GM21381 (cell line): ENCODE measurements at regions not wholly inside any gene's neighbourhood (a gene's known extent, or its start where the extent isn't known, plus 50 kb on each side); places are given as distances from the start of the nearest gene placed in this dataset.

Source experiments
- ATAC-seq: cut with Tn5 transposase; IDR thresholded peaks from one replicate; pipeline ENCODE4 v1.9.1; 2021; ENCODE audit warnings: mild to moderate bottlenecking, moderate library complexity; ENCODE audit not compliant: unreplicated experiment

GRCh38 chr2:234680688-234681619, 184.1 kb upstream of the ARL4C start:
- no peak for ATAC-seq

GRCh38 chr2:234679741-234680687, 183.1 kb upstream of the ARL4C start:
- no peak for ATAC-seq

GRCh38 chr2:234679301-234679740, 182.4 kb upstream of the ARL4C start:
- no peak for ATAC-seq

GRCh38 chr2:234678711-234679110, 181.8 kb upstream of the ARL4C start:
- ATAC-seq: no peak

GRCh38 chr2:234677758-234678538, 181.1 kb upstream of the ARL4C start:
- no peak for ATAC-seq

- ATAC-seq: no peak
Measured at GRCh38 chr2:234676783-234677450, 180.0 kb upstream of the ARL4C start.

- no peak for ATAC-seq
Measured at GRCh38 chr2:234676109-234676782, 179.4 kb upstream of the ARL4C start.

- no peak for ATAC-seq
Measured at GRCh38 chr2:234674781-234675201, 177.9 kb upstream of the ARL4C start.

- ATAC-seq: no peak
Measured at GRCh38 chr2:234673961-234674759, 177.3 kb upstream of the ARL4C start.

GRCh38 chr2:234673501-234673900, 176.6 kb upstream of the ARL4C start:
- no peak for ATAC-seq

- ATAC-seq: no peak
Measured at GRCh38 chr2:234672498-234673150, 175.7 kb upstream of the ARL4C start.

GRCh38 chr2:234671716-234672115, 174.8 kb upstream of the ARL4C start:
- ATAC-seq: no peak

GRCh38 chr2:234671231-234671630, 174.3 kb upstream of the ARL4C start:
- ATAC-seq: no peak

GRCh38 chr2:234670806-234671205, 173.9 kb upstream of the ARL4C start:
- no peak for ATAC-seq

GRCh38 chr2:234670052-234670451, 173.2 kb upstream of the ARL4C start:
- no peak for ATAC-seq

GRCh38 chr2:234669621-234670020, 172.7 kb upstream of the ARL4C start:
- no peak for ATAC-seq

- no peak for ATAC-seq
Measured at GRCh38 chr2:234669001-234669400, 172.1 kb upstream of the ARL4C start.

- no peak for ATAC-seq
Measured at GRCh38 chr2:234666911-234667310, 170.0 kb upstream of the ARL4C start.
